T-helper 1 cell treated with Interleukin-12 subunit alpha and Interleukin-12 subunit beta and Interleukin-4 antibody, amounts not matched to agents 30 μg/mL and 1 μg/mL, for 36 hours (primary cell): ENCODE measurements at regions not wholly inside any gene's neighbourhood (a gene's known extent, or its start where the extent isn't known, plus 50 kb on each side); places are given as distances from the start of the nearest gene placed in this dataset.

Experiments used
- H3K27ac Mint-ChIP-seq: one replicate; pipeline ENCODE4 v1.8.0; 2021; ENCODE audit warnings: mild to moderate bottlenecking, mixed read lengths
- H3K27me3 Mint-ChIP-seq: one replicate; pipeline ENCODE4 v1.8.0; 2021; ENCODE audit warnings: low read depth, mixed read lengths
- H3K36me3 Mint-ChIP-seq: one replicate; pipeline ENCODE4 v1.8.0; 2021; ENCODE audit warnings: low read depth, mixed read lengths
- H3K4me1 Mint-ChIP-seq: one replicate; pipeline ENCODE4 v1.8.0; 2021; ENCODE audit warnings: low read depth, mixed read lengths
- H3K4me3 Mint-ChIP-seq: one replicate; pipeline ENCODE4 v1.8.0; 2021; ENCODE audit warnings: mild to moderate bottlenecking, moderate library complexity, mixed read lengths
- H3K9me3 Mint-ChIP-seq: one replicate; pipeline ENCODE4 v1.8.0; 2021; ENCODE audit warnings: mixed read lengths

DNA sequence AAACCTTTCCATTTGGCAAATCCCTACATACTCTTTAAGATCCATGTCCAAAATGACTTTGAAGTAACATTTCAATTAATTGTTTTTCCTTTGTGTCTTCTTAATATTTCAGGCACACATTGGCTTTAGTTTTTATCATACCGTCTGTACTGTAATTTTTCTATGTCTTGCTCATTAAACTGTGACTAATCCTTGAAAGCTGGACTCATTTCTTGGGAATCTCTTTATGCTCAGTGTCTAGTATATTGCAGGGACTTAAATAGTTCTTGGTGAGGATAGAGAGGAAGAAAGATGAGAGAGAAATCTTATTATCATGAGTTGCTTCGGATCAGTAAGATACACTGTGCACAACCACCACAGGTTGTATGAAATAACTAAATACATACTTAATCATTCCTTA is 448.3 kb upstream of the ST6GAL2 start:
- H3K27ac Mint-ChIP-seq = no peak overlapping the region
- H3K4me1 Mint-ChIP-seq = no peaks in the 10 kb centered on the region
- no peaks in the 10 kb centered on the region for H3K36me3 Mint-ChIP-seq
- H3K9me3 Mint-ChIP-seq = peaks cover 17% of the 10 kb centered on the region
- H3K27me3 Mint-ChIP-seq = no peaks in the 10 kb centered on the region
- H3K4me3 Mint-ChIP-seq = no peak overlapping the region

DNA sequence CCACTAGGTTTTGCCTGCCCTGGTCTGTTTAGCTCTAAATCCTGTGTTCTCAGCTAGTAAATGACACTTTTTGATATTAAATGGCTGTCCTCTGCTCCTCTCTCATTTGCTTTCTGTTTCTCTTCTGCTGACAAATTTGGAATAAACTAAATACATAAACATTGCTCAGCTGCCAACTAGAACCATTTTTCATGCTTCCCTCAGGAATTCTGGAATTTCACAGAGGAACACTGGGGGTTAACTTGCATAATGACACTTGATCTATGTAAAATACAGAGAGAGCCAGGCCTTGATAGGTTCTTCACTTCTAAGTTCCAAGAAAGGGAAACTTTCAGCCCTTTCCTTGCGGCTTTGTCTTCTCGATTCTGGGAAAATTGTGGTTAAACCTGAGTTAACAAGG is 450.6 kb upstream of the ST6GAL2 start:
- Mint-ChIP-seq H3K4me3 (no peak overlapping the region), H3K27ac (no peak overlapping the region), H3K36me3 (no peaks in the 10 kb centered on the region), H3K4me1 (no peaks in the 10 kb centered on the region), H3K9me3 (peaks cover 19% of the 10 kb centered on the region), H3K27me3 (no peaks in the 10 kb centered on the region)

DNA sequence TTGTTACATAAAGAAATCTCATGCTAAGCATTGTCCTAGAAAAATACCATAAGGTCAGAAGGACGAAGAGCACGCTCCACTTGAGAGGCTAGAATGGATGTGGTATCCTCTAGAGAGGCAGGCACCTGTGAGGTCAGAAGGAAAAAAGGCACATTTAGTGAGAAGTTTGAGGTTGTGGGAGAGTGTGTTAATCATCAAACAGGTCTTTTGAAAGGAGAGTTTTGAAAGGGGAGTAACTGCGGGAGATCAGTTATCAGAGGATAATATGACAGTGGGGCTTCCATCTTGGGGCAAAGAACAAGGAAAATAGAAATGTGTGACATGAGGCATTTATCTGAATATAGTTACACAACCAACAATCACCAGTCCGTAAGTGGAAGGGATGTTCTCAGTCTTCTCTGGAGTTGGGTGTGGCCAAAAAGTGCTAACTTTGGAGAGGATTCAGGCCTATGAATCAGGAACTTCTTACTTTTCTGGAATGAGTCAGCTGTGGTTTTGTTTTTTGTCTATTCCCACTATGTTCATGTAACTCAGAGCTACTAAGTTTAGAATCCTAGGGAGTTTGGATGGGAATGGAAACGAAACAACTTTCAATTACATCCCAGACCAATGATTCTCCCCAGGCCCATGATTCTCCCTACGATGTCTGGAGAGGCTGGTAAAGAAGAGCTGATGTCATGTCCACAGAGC is 451.4 kb upstream of the ST6GAL2 start:
- Mint-ChIP-seq H3K27ac (no peak overlapping the region), H3K9me3 (peaks cover 19% of the 10 kb centered on the region), H3K27me3 (no peaks in the 10 kb centered on the region), H3K36me3 (no peaks in the 10 kb centered on the region), H3K4me3 (no peak overlapping the region), H3K4me1 (no peaks in the 10 kb centered on the region)

DNA sequence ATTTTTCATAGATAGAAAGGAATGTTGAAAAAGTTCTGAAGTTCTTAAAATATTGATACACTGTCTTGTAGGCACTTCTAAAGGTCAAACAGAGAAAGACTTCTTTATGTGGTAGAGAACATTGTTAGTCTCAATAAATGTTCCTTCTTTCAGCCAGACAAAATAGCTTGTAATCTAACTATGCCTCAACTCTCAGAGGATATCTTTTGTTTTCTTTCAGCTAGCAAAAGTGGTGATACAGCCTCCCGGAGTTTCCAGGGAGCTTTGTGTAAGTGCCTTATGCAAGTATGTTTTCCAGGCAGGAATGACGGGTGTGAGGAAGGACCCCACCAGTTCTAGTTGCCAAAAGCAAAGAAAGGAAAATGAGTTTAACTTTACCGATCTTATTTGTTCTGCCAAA is 452.1 kb upstream of the ST6GAL2 start:
- H3K27me3 Mint-ChIP-seq = no peaks in the 10 kb centered on the region
- H3K4me3 Mint-ChIP-seq = no peak overlapping the region
- H3K9me3 Mint-ChIP-seq = peaks cover 19% of the 10 kb centered on the region
- H3K4me1 Mint-ChIP-seq = no peaks in the 10 kb centered on the region
- no peak overlapping the region for H3K27ac Mint-ChIP-seq
- no peaks in the 10 kb centered on the region for H3K36me3 Mint-ChIP-seq

DNA sequence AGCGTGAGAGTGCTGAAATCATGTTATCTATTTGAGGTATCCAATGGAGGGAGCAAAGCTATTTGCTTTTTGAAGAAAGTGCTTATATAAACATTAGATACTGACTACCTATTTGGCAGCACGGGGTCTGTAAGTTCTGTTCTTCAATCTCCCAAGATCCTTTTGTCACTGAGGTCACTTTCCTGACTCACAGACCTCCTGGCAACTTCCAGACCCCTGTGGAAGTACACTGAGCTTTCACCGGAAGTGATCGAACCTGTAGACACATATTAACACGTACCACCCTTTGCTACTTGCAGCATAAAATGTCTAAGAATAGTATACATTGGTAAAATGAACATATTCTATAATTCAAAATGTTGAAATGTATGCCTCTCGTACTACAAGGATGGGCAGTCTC is 452.6 kb upstream of the ST6GAL2 start:
- H3K27me3 Mint-ChIP-seq = no peaks in the 10 kb centered on the region
- H3K36me3 Mint-ChIP-seq = no peaks in the 10 kb centered on the region
- H3K4me3 Mint-ChIP-seq = no peak overlapping the region
- no peak overlapping the region for H3K27ac Mint-ChIP-seq
- H3K9me3 Mint-ChIP-seq = peaks cover 19% of the 10 kb centered on the region
- no peaks in the 10 kb centered on the region for H3K4me1 Mint-ChIP-seq

DNA sequence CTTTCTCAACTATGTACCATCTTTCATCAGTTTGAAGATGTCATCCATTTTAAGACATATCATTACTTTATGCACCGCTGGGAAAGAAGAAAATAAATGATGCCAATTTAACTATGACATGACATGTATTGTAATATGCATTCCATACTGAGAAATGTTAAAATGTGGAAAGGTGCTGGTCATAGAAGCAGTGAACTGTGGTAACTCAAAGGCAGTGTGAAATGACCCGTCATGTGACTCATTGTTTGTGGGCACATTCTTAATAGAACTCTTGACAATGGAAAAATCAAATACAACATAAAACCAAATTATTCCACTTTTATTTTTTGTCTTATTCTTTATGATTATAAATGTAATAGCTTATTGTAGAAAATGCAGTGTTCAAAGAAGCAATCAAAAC is 455.0 kb upstream of the ST6GAL2 start:
- no peak overlapping the region for H3K27ac Mint-ChIP-seq
- no peaks in the 10 kb centered on the region for H3K36me3 Mint-ChIP-seq
- H3K4me1 Mint-ChIP-seq = no peaks in the 10 kb centered on the region
- H3K27me3 Mint-ChIP-seq = no peaks in the 10 kb centered on the region
- H3K4me3 Mint-ChIP-seq = no peak overlapping the region
- peaks cover 19% of the 10 kb centered on the region for H3K9me3 Mint-ChIP-seq

DNA sequence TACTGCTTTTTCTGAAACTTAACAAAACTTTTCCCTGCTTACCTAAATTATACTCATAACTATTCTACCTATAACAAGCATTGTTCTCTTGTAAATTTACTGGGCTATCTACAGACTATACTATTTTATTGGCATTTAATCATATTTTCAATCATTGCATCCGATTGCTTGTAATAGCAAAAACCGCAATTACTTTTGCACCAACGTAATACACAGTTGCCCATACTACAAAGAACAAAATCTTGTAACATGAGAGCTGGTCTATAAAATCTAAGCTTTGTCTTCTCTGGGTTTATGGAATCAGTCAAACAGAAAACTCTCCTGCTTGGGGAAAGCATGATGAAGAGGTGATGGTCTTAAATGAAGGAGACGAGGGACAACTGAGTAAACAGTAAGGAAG is 463.4 kb upstream of the ST6GAL2 start:
- H3K4me1 Mint-ChIP-seq = no peaks in the 10 kb centered on the region
- peaks cover 9% of the 10 kb centered on the region for H3K9me3 Mint-ChIP-seq
- H3K4me3 Mint-ChIP-seq = no peak overlapping the region
- H3K36me3 Mint-ChIP-seq = no peaks in the 10 kb centered on the region
- no peak overlapping the region for H3K27ac Mint-ChIP-seq
- no peaks in the 10 kb centered on the region for H3K27me3 Mint-ChIP-seq

DNA sequence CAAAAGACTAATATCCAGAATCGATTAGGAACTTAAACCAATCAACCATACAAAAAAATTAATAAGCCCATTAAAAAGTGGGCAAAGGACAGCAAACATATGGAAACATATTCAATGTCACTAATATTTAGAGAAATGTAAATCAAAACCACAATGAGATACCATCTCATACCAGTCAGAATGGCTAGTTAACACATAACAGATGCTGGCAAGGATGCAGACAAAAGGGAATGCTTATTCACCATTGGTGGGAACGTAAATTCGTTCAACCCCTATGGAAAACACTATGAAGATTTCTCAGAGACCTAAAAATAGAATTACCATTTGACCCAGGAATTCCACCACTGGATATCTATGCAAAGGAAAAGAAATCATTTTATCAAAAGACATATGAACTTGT is 468.2 kb upstream of the ST6GAL2 start:
- Mint-ChIP-seq H3K36me3 (no peaks in the 10 kb centered on the region), H3K27me3 (no peaks in the 10 kb centered on the region), H3K4me1 (no peaks in the 10 kb centered on the region), H3K27ac (no peak overlapping the region), H3K9me3 (peaks cover 6% of the 10 kb centered on the region), H3K4me3 (no peak overlapping the region)

DNA sequence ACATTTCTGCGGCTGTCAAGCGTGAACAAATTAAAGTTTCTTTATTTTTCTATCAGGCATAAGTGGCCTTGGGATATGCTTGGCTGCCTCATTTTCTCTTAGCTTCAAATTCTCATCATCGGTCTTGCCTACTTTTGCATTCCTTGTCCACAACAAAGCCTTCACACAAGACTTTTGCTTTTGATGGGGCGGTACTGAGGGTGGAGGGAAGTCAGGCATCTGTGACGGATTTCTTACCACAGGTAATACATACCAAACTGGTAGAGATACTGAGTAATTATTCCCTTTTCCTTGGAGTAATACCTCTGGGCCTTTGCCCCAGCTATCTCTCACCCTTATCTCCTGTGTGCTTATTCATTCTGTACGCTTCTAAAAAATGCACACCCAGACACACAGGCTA is 468.3 kb upstream of the RGPD4 start:
- H3K27ac Mint-ChIP-seq = no peak overlapping the region
- no peaks in the 10 kb centered on the region for H3K27me3 Mint-ChIP-seq

DNA sequence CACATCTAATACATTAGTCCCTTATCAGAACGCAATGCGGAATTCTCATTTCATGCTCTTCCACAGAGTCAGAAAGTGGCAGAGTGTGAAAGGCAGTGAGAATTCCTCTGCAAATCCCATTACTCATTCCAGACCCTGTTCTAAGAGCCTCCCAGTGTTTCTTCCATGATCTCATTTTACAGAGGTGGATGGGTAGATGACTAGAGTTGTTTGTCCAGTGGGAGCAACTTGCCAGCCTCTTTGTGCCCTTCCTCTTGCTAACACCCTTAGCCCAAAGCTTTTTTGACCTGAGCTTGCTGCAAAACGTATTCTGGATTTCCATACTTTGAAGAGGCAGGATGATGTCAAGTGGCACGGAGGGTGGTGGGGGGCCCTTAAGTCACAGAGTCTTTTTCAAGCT is 467.7 kb upstream of the RGPD4 start:
- no peak overlapping the region for H3K4me3 Mint-ChIP-seq
- H3K36me3 Mint-ChIP-seq = no peaks in the 10 kb centered on the region
- H3K27ac Mint-ChIP-seq = no peak overlapping the region
- no peaks in the 10 kb centered on the region for H3K27me3 Mint-ChIP-seq
- H3K9me3 Mint-ChIP-seq = no peaks in the 10 kb centered on the region
- no peaks in the 10 kb centered on the region for H3K4me1 Mint-ChIP-seq

More for the DNA sequence above, 468.3 kb upstream of the RGPD4 start:
- H3K9me3 Mint-ChIP-seq = no peaks in the 10 kb centered on the region
- no peak overlapping the region for H3K4me3 Mint-ChIP-seq
- H3K4me1 Mint-ChIP-seq = no peaks in the 10 kb centered on the region
- H3K36me3 Mint-ChIP-seq = no peaks in the 10 kb centered on the region

DNA sequence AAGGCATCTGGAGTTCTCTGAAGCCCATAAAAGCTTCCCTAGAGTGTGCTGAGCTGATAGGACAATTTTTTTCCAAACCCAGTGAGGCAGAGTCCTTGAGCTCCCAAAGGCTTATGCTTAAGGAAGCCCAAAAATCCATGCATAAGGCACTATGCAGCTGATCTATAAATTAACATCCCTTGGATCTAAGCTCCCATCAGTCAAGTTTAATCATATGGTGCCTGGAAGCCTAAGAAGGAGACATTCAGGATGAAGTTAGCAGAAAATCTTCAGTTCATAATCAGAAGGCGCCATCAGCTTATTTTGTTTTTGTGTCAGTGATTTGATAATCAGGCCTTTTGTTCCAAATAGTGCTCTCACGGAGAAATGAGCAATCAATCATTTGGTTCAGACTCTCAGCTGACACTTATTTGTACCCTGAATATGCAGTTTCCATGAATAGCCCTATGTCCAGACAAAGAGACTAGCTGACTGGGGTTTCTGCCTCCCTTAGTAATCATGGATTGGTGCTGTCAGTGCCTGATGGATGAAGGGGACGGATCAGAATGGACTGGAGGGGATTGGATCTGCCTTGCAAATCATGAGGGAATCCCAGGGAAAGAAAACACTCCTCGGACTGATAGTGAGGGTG is 464.8 kb upstream of the RGPD4 start:
- Mint-ChIP-seq H3K27ac (no peak overlapping the region), H3K4me1 (no peaks in the 10 kb centered on the region), H3K4me3 (no peak overlapping the region), H3K36me3 (no peaks in the 10 kb centered on the region), H3K9me3 (no peaks in the 10 kb centered on the region), H3K27me3 (no peaks in the 10 kb centered on the region)

DNA sequence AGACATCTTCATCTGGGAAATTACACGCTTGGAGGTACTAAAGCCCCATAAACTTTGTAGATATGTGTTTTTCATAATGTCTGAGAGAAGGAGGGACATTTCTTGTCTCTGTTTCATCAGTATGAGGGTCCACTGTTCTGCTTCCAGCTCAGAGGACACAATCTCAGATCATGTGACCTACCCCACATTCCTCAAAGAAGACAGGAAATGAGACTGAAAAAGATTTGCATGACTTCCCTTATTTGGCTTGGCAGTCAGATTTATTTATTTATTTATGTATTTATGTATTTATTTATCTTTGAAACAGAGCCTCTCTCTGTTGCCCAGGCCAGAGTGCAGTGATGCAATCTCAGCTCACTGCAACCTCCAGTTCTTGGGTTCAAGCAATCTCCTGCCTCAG is 463.7 kb upstream of the RGPD4 start:
- no peaks in the 10 kb centered on the region for H3K9me3 Mint-ChIP-seq
- no peaks in the 10 kb centered on the region for H3K4me1 Mint-ChIP-seq
- no peak overlapping the region for H3K27ac Mint-ChIP-seq
- H3K27me3 Mint-ChIP-seq = no peaks in the 10 kb centered on the region
- H3K4me3 Mint-ChIP-seq = no peak overlapping the region
- H3K36me3 Mint-ChIP-seq = no peaks in the 10 kb centered on the region

DNA sequence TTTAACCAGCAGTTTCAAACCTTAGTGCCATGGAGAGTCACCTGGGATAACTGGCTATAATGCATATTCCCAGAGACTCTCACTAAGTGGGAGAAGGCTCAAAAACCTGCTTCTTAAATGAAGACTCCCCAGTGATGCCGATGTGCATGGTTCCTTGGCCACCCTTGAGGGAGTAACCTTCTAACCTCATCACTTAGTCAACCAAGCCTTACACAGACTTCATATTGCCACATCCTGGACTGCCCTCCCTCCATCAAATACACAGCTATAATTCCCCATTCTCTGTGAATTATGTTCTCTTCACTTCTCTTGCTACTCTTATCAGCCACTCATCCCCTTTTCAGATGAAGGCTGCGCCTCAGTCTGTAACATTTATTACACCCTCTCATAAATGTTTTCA is 462.9 kb upstream of the RGPD4 start:
- no peaks in the 10 kb centered on the region for H3K4me1 Mint-ChIP-seq

DNA sequence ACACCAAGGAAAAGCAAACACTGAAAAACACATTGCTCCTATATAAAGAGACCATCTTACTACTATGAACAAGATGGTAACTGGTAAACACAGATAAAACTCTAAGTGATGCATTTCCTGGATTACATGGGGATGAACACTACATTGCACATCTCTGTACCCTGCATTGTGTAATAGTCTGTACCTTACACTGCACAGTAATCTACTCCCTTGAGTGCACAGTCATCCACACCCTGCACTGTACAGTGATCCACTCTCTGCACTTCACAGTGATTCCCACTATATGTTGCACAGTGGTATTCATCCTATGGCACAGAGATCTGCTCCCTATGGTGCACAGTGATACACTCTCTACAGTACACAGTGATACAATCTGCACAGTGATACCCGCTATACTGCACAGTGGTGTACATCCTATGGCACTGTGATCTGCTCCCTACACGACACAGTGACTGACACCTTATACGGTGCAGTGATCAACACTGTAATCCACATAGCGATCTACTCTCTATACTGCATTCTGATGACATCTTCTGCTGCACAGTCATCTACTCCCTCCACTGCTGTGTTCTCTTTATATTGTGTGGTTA is 462.2 kb upstream of the RGPD4 start:
- Mint-ChIP-seq H3K36me3 (no peaks in the 10 kb centered on the region), H3K9me3 (no peaks in the 10 kb centered on the region), H3K4me1 (no peaks in the 10 kb centered on the region), H3K27ac (no peak overlapping the region), H3K27me3 (no peaks in the 10 kb centered on the region), H3K4me3 (no peak overlapping the region)

More for the DNA sequence above, 462.9 kb upstream of the RGPD4 start:
- no peak overlapping the region for H3K27ac Mint-ChIP-seq
- H3K36me3 Mint-ChIP-seq = no peaks in the 10 kb centered on the region
- no peak overlapping the region for H3K4me3 Mint-ChIP-seq
- no peaks in the 10 kb centered on the region for H3K9me3 Mint-ChIP-seq
- no peaks in the 10 kb centered on the region for H3K27me3 Mint-ChIP-seq

DNA sequence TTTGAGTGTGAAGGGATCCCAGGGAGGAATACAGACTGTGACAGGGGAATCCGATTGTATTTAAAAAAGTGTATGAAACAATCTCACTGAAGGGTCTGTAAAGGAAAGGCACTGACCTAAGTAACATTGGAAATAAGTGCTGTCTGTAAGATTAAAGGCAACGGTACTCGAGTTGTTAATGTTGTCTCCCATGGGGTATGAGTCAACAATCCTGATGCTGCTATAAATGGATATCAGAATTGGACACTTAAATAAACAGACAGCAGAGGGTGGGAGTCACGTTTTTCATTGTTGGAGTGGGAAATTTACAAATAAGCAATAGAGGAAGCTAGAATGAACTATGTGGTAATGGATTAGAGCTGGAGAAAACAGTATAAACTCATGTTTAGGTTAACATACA is 452.4 kb upstream of the RGPD4 start:
- no peak overlapping the region for H3K27ac Mint-ChIP-seq
- no peak overlapping the region for H3K4me3 Mint-ChIP-seq
- no peaks in the 10 kb centered on the region for H3K27me3 Mint-ChIP-seq
- no peaks in the 10 kb centered on the region for H3K4me1 Mint-ChIP-seq
- no peaks in the 10 kb centered on the region for H3K36me3 Mint-ChIP-seq
- H3K9me3 Mint-ChIP-seq = no peaks in the 10 kb centered on the region
